ENCODE measurements at regions not wholly inside any gene's neighbourhood (a gene's known extent, or its start where the extent isn't known, plus 50 kb on each side); places are given as distances from the start of the nearest gene placed in this dataset.
A peak's percentile ranks its signal among the peaks of the same experiment; 100 is the strongest.
"Not testable (repeated sequence)": the region's sequence is repeated elsewhere in the genome, so short reads cannot be mapped to it uniquely, and the experiment has no call there.

- no peak for DNase-seq
These were observed 86.4 kb upstream of the NOX3 start for GRCh38 chr6:155542036-155542435.

- DNase-seq: no peak
These were observed 83.2 kb upstream of the NOX3 start for GRCh38 chr6:155538708-155539390.

GRCh38 chr6:155534678-155535077 lies 79.0 kb upstream of the NOX3 start:
- DNase-seq: no peak

- DNase-seq: no peak
These were observed 74.7 kb upstream of the NOX3 start for GRCh38 chr6:155530219-155530834.

- DNase-seq: not testable (repeated sequence)
These were observed 74.2 kb upstream of the NOX3 start for GRCh38 chr6:155529814-155530213.

GRCh38 chr6:155528982-155529453 lies 73.4 kb upstream of the NOX3 start:
- peak; percentile 11 for DNase-seq

GRCh38 chr6:155528335-155528734 lies 72.7 kb upstream of the NOX3 start:
- DNase-seq: no peak

- no peak for DNase-seq
These were observed 71.8 kb upstream of the NOX3 start for GRCh38 chr6:155527443-155527842.

- DNase-seq: no peak
These were observed 68.4 kb upstream of the NOX3 start for GRCh38 chr6:155523821-155524651.

- DNase-seq: no peak
These were observed 66.1 kb upstream of the NOX3 start for GRCh38 chr6:155521719-155522118.

- no peak for DNase-seq
These were observed 64.4 kb upstream of the NOX3 start for GRCh38 chr6:155520078-155520477.

GRCh38 chr6:155519176-155519738 lies 63.6 kb upstream of the NOX3 start:
- DNase-seq: no peak

- no peak for DNase-seq
These were observed 61.7 kb upstream of the NOX3 start for GRCh38 chr6:155517294-155517693.

- DNase-seq: no peak
These were observed 55.2 kb upstream of the NOX3 start for GRCh38 chr6:155510879-155511278.

GRCh38 chr6:155509743-155510475 lies 54.3 kb upstream of the NOX3 start:
- DNase-seq: no peak

- no peak for DNase-seq
These were observed 50.0 kb upstream of the NOX3 start for GRCh38 chr6:155505608-155505989.

Data from SIG-M5 (cell line).